RWPE2 (cell line): ENCODE measurements at regions not wholly inside any gene's neighbourhood (a gene's known extent, or its start where the extent isn't known, plus 50 kb on each side); places are given as distances from the start of the nearest gene placed in this dataset.

Experiments used
- ATAC-seq: fragments of 200-7000 bp; cut with Tn5 transposase; 3 replicates; pipeline ENCODE4 v1.9.1; 2021; ENCODE audit warnings: low read depth
- DNase-seq: peaks from one replicate; pipeline ENCODE4 v3.0.0-alpha.2; 2020; ENCODE audit warnings: low spot score
- H3K27ac ChIP-seq: fragments of 450-650 bp; 2 replicates; pipeline ENCODE4 v1.5.1; 2017; ENCODE audit warnings: mild to moderate bottlenecking; ENCODE audit not compliant: poor library complexity, severe bottlenecking
- H3K27me3 ChIP-seq: fragments of 250-450 bp; sonication (Bioruptor Pico); 2 replicates; pipeline ENCODE4 v1.5.1; 2021; ENCODE audit warnings: mild to moderate bottlenecking, moderate library complexity; ENCODE audit not compliant: insufficient read depth, poor library complexity, severe bottlenecking
- H3K36me3 ChIP-seq: fragments of 250-450 bp; sonication (Bioruptor Pico); 2 replicates; pipeline ENCODE4 v1.5.1; 2020; ENCODE audit warnings: low read depth, mild to moderate bottlenecking, moderate library complexity
- H3K4me1 ChIP-seq: fragments of 250-450 bp; sonication (Bioruptor Pico); 2 replicates; pipeline ENCODE4 v1.5.1; 2021; ENCODE audit warnings: mild to moderate bottlenecking, moderate library complexity; ENCODE audit not compliant: insufficient read depth, poor library complexity, severe bottlenecking
- H3K4me3 ChIP-seq: fragments of 250-450 bp; sonication (Bioruptor Pico); 2 replicates; pipeline ENCODE4 v1.5.1; 2021; ENCODE audit warnings: mild to moderate bottlenecking, moderate library complexity; ENCODE audit not compliant: severe bottlenecking
- H3K9me3 ChIP-seq: fragments of 250-450 bp; sonication (Bioruptor Pico); 2 replicates; pipeline ENCODE4 v1.5.1; 2021; ENCODE audit warnings: mild to moderate bottlenecking, moderate library complexity; ENCODE audit not compliant: severe bottlenecking
- CTCF ChIP-seq: fragments of 450-650 bp; IDR thresholded peaks from one replicate; pipeline ENCODE4 v1.5.1; 2017; ENCODE audit warnings: mild to moderate bottlenecking, moderate library complexity; ENCODE audit not compliant: poor library complexity, severe bottlenecking

- Histone ChIP-seq H3K4me1 (peaks cover 7% of the 10 kb centered on the region), H3K36me3 (no peaks in the 10 kb centered on the region), H3K9me3 (no peaks in the 10 kb centered on the region), H3K4me3 (no peak overlapping the region), H3K27me3 (no peaks in the 10 kb centered on the region), H3K27ac (no peak overlapping the region)
- DNase-seq: no peak
- no peak for ATAC-seq
- no peak for TF ChIP-seq CTCF
These were observed 94.5 kb upstream of the BLID start for GRCh38 chr11:122210367-122210997.

GRCh38 chr11:122209619-122210366 lies 93.8 kb upstream of the BLID start:
- DNase-seq: no peak
- Histone ChIP-seq H3K36me3 (no peaks in the 10 kb centered on the region), H3K9me3 (no peaks in the 10 kb centered on the region), H3K4me1 (peaks cover 7% of the 10 kb centered on the region), H3K27ac (no peak overlapping the region), H3K27me3 (no peaks in the 10 kb centered on the region), H3K4me3 (no peak overlapping the region)
- TF ChIP-seq CTCF: no peak
- no peak for ATAC-seq

GRCh38 chr11:122207921-122208764 lies 92.1 kb upstream of the BLID start:
- H3K4me3 ChIP-seq: no peak overlapping the region
- H3K27ac ChIP-seq: no peak overlapping the region
- no peak for ATAC-seq

GRCh38 chr11:122207505-122207904 lies 91.5 kb upstream of the BLID start:
- ATAC-seq (no peak), DNase-seq (no peak)
- Histone ChIP-seq H3K27ac (no peak overlapping the region), H3K36me3 (no peaks in the 10 kb centered on the region), H3K9me3 (no peaks in the 10 kb centered on the region), H3K4me1 (peaks cover 11% of the 10 kb centered on the region), H3K4me3 (no peak overlapping the region), H3K27me3 (no peaks in the 10 kb centered on the region)
- TF ChIP-seq CTCF: no peak

More at GRCh38 chr11:122207921-122208764, 92.1 kb upstream of the BLID start:
- TF ChIP-seq CTCF: no peak
- Histone ChIP-seq H3K27me3 (no peaks in the 10 kb centered on the region), H3K9me3 (no peaks in the 10 kb centered on the region), H3K36me3 (no peaks in the 10 kb centered on the region), H3K4me1 (peaks cover 7% of the 10 kb centered on the region)
- DNase-seq: no peak
